ENCODE measurements at regions not wholly inside any gene's neighbourhood (a gene's known extent, or its start where the extent isn't known, plus 50 kb on each side); places are given as distances from the start of the nearest gene placed in this dataset.
"Not testable (repeated sequence)": the region's sequence is repeated elsewhere in the genome, so short reads cannot be mapped to it uniquely, and the experiment has no call there.

GRCh38 chr4:71202705-71203104 lies 136.1 kb upstream of the SLC4A4 start:
- H3K9me3 ChIP-seq (replicated peaks; ENCODE audit: control insufficient read depth, low read depth, low read length): no peaks in the 10 kb centered on the region
- no peaks in the 10 kb centered on the region for H3K27me3 ChIP-seq (ENCODE audit: control insufficient read depth, insufficient read depth, low read length)
- H3K36me3 ChIP-seq (ENCODE audit: control insufficient read depth, insufficient read depth, low read length): no peaks in the 10 kb centered on the region
- no peaks in the 10 kb centered on the region for H3K4me1 ChIP-seq (ENCODE audit: control insufficient read depth, insufficient read depth, low read length)
- H3K4me3 ChIP-seq (ENCODE audit: low read length): no peak overlapping the region
- WGBS (ENCODE audit: insufficient coverage): no CpG with 5 or more reads among the region's 2 CpGs
- DNase-seq: no peak
- H3K27ac ChIP-seq (ENCODE audit: low read length): no peak overlapping the region

- DNase-seq: no peak
- H3K9me3 ChIP-seq (replicated peaks; ENCODE audit: control insufficient read depth, low read depth, low read length): no peaks in the 10 kb centered on the region
- H3K4me3 ChIP-seq (ENCODE audit: low read length): no peak overlapping the region
- H3K36me3 ChIP-seq (ENCODE audit: control insufficient read depth, insufficient read depth, low read length): no peaks in the 10 kb centered on the region
- WGBS (ENCODE audit: insufficient coverage): no CpG with 5 or more reads among the region's 2 CpGs
- H3K27me3 ChIP-seq (ENCODE audit: control insufficient read depth, insufficient read depth, low read length): no peaks in the 10 kb centered on the region
- no peaks in the 10 kb centered on the region for H3K4me1 ChIP-seq (ENCODE audit: control insufficient read depth, insufficient read depth, low read length)
- H3K27ac ChIP-seq (ENCODE audit: low read length): no peak overlapping the region
Measured at GRCh38 chr4:71204056-71204455, 134.8 kb upstream of the SLC4A4 start.

- Histone ChIP-seq H3K4me1 (ENCODE audit: control insufficient read depth, insufficient read depth, low read length) (no peaks in the 10 kb centered on the region), H3K27ac (ENCODE audit: low read length) (no peak overlapping the region), H3K9me3 (replicated peaks; ENCODE audit: control insufficient read depth, low read depth, low read length) (no peaks in the 10 kb centered on the region), H3K27me3 (ENCODE audit: control insufficient read depth, insufficient read depth, low read length) (no peaks in the 10 kb centered on the region), H3K4me3 (ENCODE audit: low read length) (no peak overlapping the region), H3K36me3 (ENCODE audit: control insufficient read depth, insufficient read depth, low read length) (no peaks in the 10 kb centered on the region)
- no peak for DNase-seq
- WGBS (ENCODE audit: insufficient coverage): no CpG with 5 or more reads among the region's 3 CpGs
Measured at GRCh38 chr4:71206763-71207162, 132.1 kb upstream of the SLC4A4 start.

- Histone ChIP-seq H3K27ac (ENCODE audit: low read length) (no peak overlapping the region), H3K36me3 (ENCODE audit: control insufficient read depth, insufficient read depth, low read length) (no peaks in the 10 kb centered on the region), H3K9me3 (replicated peaks; ENCODE audit: control insufficient read depth, low read depth, low read length) (no peaks in the 10 kb centered on the region), H3K27me3 (ENCODE audit: control insufficient read depth, insufficient read depth, low read length) (no peaks in the 10 kb centered on the region), H3K4me1 (ENCODE audit: control insufficient read depth, insufficient read depth, low read length) (no peaks in the 10 kb centered on the region), H3K4me3 (ENCODE audit: low read length) (no peak overlapping the region)
- no peak for DNase-seq
Measured at GRCh38 chr4:71209161-71209560, 129.7 kb upstream of the SLC4A4 start.

GRCh38 chr4:71210823-71211222 lies 128.0 kb upstream of the SLC4A4 start:
- no peaks in the 10 kb centered on the region for H3K36me3 ChIP-seq (ENCODE audit: control insufficient read depth, insufficient read depth, low read length)
- no peak overlapping the region for H3K27ac ChIP-seq (ENCODE audit: low read length)
- no peaks in the 10 kb centered on the region for H3K4me1 ChIP-seq (ENCODE audit: control insufficient read depth, insufficient read depth, low read length)
- DNase-seq: peak; percentile 72
- no peaks in the 10 kb centered on the region for H3K9me3 ChIP-seq (replicated peaks; ENCODE audit: control insufficient read depth, low read depth, low read length)
- H3K4me3 ChIP-seq (ENCODE audit: low read length): no peak overlapping the region
- WGBS (ENCODE audit: insufficient coverage): no CpG with 5 or more reads among the region's 3 CpGs
- no peaks in the 10 kb centered on the region for H3K27me3 ChIP-seq (ENCODE audit: control insufficient read depth, insufficient read depth, low read length)

GRCh38 chr4:71211748-71212147 lies 127.1 kb upstream of the SLC4A4 start:
- WGBS (ENCODE audit: insufficient coverage): 35% methylated on average over 3 of the region's 3 CpGs
- no peak overlapping the region for H3K27ac ChIP-seq (ENCODE audit: low read length)
- H3K9me3 ChIP-seq (replicated peaks; ENCODE audit: control insufficient read depth, low read depth, low read length): no peaks in the 10 kb centered on the region
- no peaks in the 10 kb centered on the region for H3K27me3 ChIP-seq (ENCODE audit: control insufficient read depth, insufficient read depth, low read length)
- no peaks in the 10 kb centered on the region for H3K4me1 ChIP-seq (ENCODE audit: control insufficient read depth, insufficient read depth, low read length)
- H3K4me3 ChIP-seq (ENCODE audit: low read length): no peak overlapping the region
- no peak for DNase-seq
- no peaks in the 10 kb centered on the region for H3K36me3 ChIP-seq (ENCODE audit: control insufficient read depth, insufficient read depth, low read length)

- WGBS (ENCODE audit: insufficient coverage): 40% methylated on average over 1 of the region's 1 CpG
- Histone ChIP-seq H3K27ac (ENCODE audit: low read length) (no peak overlapping the region), H3K9me3 (replicated peaks; ENCODE audit: control insufficient read depth, low read depth, low read length) (no peaks in the 10 kb centered on the region)
Measured at GRCh38 chr4:71212216-71212615, 126.6 kb upstream of the SLC4A4 start.

GRCh38 chr4:71214578-71214977 lies 124.2 kb upstream of the SLC4A4 start:
- DNase-seq: no peak
- no peak overlapping the region for H3K4me3 ChIP-seq (ENCODE audit: low read length)
- H3K36me3 ChIP-seq (ENCODE audit: control insufficient read depth, insufficient read depth, low read length): no peaks in the 10 kb centered on the region
- H3K27me3 ChIP-seq (ENCODE audit: control insufficient read depth, insufficient read depth, low read length): no peaks in the 10 kb centered on the region
- no peak overlapping the region for H3K27ac ChIP-seq (ENCODE audit: low read length)
- H3K9me3 ChIP-seq (replicated peaks; ENCODE audit: control insufficient read depth, low read depth, low read length): no peaks in the 10 kb centered on the region
- H3K4me1 ChIP-seq (ENCODE audit: control insufficient read depth, insufficient read depth, low read length): no peaks in the 10 kb centered on the region

More at GRCh38 chr4:71212216-71212615, 126.6 kb upstream of the SLC4A4 start:
- H3K27me3 ChIP-seq (ENCODE audit: control insufficient read depth, insufficient read depth, low read length): no peaks in the 10 kb centered on the region
- no peak for DNase-seq
- H3K4me1 ChIP-seq (ENCODE audit: control insufficient read depth, insufficient read depth, low read length): no peaks in the 10 kb centered on the region
- H3K4me3 ChIP-seq (ENCODE audit: low read length): no peak overlapping the region
- no peaks in the 10 kb centered on the region for H3K36me3 ChIP-seq (ENCODE audit: control insufficient read depth, insufficient read depth, low read length)

GRCh38 chr4:71216316-71216959 lies 122.4 kb upstream of the SLC4A4 start:
- WGBS (ENCODE audit: insufficient coverage): 88% methylated on average over 3 of the region's 5 CpGs
- Histone ChIP-seq H3K4me1 (ENCODE audit: control insufficient read depth, insufficient read depth, low read length) (no peaks in the 10 kb centered on the region), H3K9me3 (replicated peaks; ENCODE audit: control insufficient read depth, low read depth, low read length) (no peaks in the 10 kb centered on the region), H3K36me3 (ENCODE audit: control insufficient read depth, insufficient read depth, low read length) (no peaks in the 10 kb centered on the region), H3K4me3 (ENCODE audit: low read length) (no peak overlapping the region), H3K27ac (ENCODE audit: low read length) (no peak overlapping the region), H3K27me3 (ENCODE audit: control insufficient read depth, insufficient read depth, low read length) (no peaks in the 10 kb centered on the region)
- DNase-seq: no peak

- Histone ChIP-seq H3K27ac (ENCODE audit: low read length) (no peak overlapping the region), H3K27me3 (ENCODE audit: control insufficient read depth, insufficient read depth, low read length) (no peaks in the 10 kb centered on the region), H3K4me1 (ENCODE audit: control insufficient read depth, insufficient read depth, low read length) (no peaks in the 10 kb centered on the region), H3K4me3 (ENCODE audit: low read length) (no peak overlapping the region), H3K9me3 (replicated peaks; ENCODE audit: control insufficient read depth, low read depth, low read length) (no peaks in the 10 kb centered on the region), H3K36me3 (ENCODE audit: control insufficient read depth, insufficient read depth, low read length) (no peaks in the 10 kb centered on the region)
- peak; percentile 37 for DNase-seq
Measured at GRCh38 chr4:71217688-71218087, 121.1 kb upstream of the SLC4A4 start.

GRCh38 chr4:71220848-71221247 lies 118.0 kb upstream of the SLC4A4 start:
- H3K9me3 ChIP-seq (replicated peaks; ENCODE audit: control insufficient read depth, low read depth, low read length); DNase-seq: not testable (repeated sequence)
- WGBS (ENCODE audit: insufficient coverage): 73% methylated on average over 2 of the region's 4 CpGs

More at GRCh38 chr4:71220848-71221247, 118.0 kb upstream of the SLC4A4 start:
- H3K27me3 ChIP-seq (ENCODE audit: control insufficient read depth, insufficient read depth, low read length); H3K4me3 ChIP-seq (ENCODE audit: low read length); H3K4me1 ChIP-seq (ENCODE audit: control insufficient read depth, insufficient read depth, low read length); H3K36me3 ChIP-seq (ENCODE audit: control insufficient read depth, insufficient read depth, low read length); H3K27ac ChIP-seq (ENCODE audit: low read length): not testable (repeated sequence)

All from muscle of leg (tissue), 3 donors.